ENCODE measurements at regions not wholly inside any gene's neighbourhood (a gene's known extent, or its start where the extent isn't known, plus 50 kb on each side); places are given as distances from the start of the nearest gene placed in this dataset.

DNA sequence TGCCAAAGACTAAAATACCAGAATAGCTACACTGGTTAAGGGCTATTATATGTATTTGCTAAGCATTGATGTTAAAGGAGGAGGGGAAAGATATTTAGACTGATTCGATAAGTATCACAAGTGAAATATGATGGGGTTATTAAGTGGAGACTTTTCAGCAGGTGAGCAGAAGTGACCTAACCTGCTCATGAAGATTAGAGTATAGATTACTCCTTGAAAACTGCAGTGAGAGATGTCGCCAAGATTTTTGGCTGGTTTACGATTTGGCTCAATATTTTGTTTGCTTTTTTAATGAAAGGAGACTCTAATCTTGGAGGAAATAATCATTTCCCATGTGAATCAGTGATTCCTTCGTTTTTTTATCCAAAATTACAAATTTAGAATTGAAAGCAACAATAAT is 1279.5 kb upstream of the TENM4 start:
- ChIA-PET POLR2A (no interaction called here), CTCF (interaction anchor here (0.6 kb wide), 2 partner anchors 570 to 1332 kb away, joined by 3 read pairs; no protein-coding TSS in a partner anchor)
- no TSS peak for BruUV-seq (replicated peaks)
- H3K9me3 Mint-ChIP-seq (ENCODE audit: unreplicated experiment), result no peaks in the 10 kb centered on the region
- intact Hi-C loops (cut with micrococcal nuclease), result loop anchor here (10.0 kb wide), 1 partner anchor 285 kb away; no protein-coding TSS in a partner anchor
- H3K27ac Mint-ChIP-seq (ENCODE audit: low read depth, unreplicated experiment), result no peak overlapping the region
- no peak for TF ChIP-seq CTCF (IDR thresholded peaks at IDR 0.05; ENCODE audit: unreplicated experiment)
- no peaks in the 10 kb centered on the region for H3K27me3 Mint-ChIP-seq (ENCODE audit: insufficient read depth, unreplicated experiment)
- peaks cover 7% of the 10 kb centered on the region for H3K4me1 Mint-ChIP-seq (ENCODE audit: insufficient read depth, unreplicated experiment)
- no peak for DNase-seq (ENCODE audit: unreplicated experiment)
- no peak overlapping the region for H3K4me3 Mint-ChIP-seq (ENCODE audit: unreplicated experiment)
- no peaks in the 10 kb centered on the region for H3K36me3 Mint-ChIP-seq (ENCODE audit: insufficient read depth, unreplicated experiment)

- ChIA-PET CTCF (no interaction called here), POLR2A (no interaction called here)
- intact Hi-C loops (cut with micrococcal nuclease), result no loop called here
- H3K27ac Mint-ChIP-seq (ENCODE audit: low read depth, unreplicated experiment), result no peak overlapping the region
- no peak for DNase-seq (ENCODE audit: unreplicated experiment)
- H3K9me3 Mint-ChIP-seq (ENCODE audit: unreplicated experiment), result no peaks in the 10 kb centered on the region
- no peaks in the 10 kb centered on the region for H3K27me3 Mint-ChIP-seq (ENCODE audit: insufficient read depth, unreplicated experiment)
- H3K36me3 Mint-ChIP-seq (ENCODE audit: insufficient read depth, unreplicated experiment), result no peaks in the 10 kb centered on the region
- BruUV-seq (replicated peaks), result no TSS peak
- TF ChIP-seq CTCF (IDR thresholded peaks at IDR 0.05; ENCODE audit: unreplicated experiment), result no peak
- peaks cover 7% of the 10 kb centered on the region for H3K4me1 Mint-ChIP-seq (ENCODE audit: insufficient read depth, unreplicated experiment)
- H3K4me3 Mint-ChIP-seq (ENCODE audit: unreplicated experiment), result no peak overlapping the region
Measured at GRCh38 chr11:80719292-80719646, 1278.4 kb upstream of the TENM4 start.

- DNase-seq (ENCODE audit: unreplicated experiment), result no peak
- H3K36me3 Mint-ChIP-seq (ENCODE audit: insufficient read depth, unreplicated experiment), result no peaks in the 10 kb centered on the region
- intact Hi-C loops (cut with micrococcal nuclease), result no loop called here
- no peaks in the 10 kb centered on the region for H3K27me3 Mint-ChIP-seq (ENCODE audit: insufficient read depth, unreplicated experiment)
- BruUV-seq (replicated peaks), result no TSS peak
- TF ChIP-seq CTCF (IDR thresholded peaks at IDR 0.05; ENCODE audit: unreplicated experiment), result no peak
- no peaks in the 10 kb centered on the region for H3K9me3 Mint-ChIP-seq (ENCODE audit: unreplicated experiment)
- POLR2A ChIA-PET, result interaction anchor here (0.7 kb wide), 1 partner anchor 1088 kb away, joined by 3 read pairs; no protein-coding TSS in a partner anchor
- CTCF ChIA-PET, result no interaction called here
- H3K27ac Mint-ChIP-seq (ENCODE audit: low read depth, unreplicated experiment), result no peak overlapping the region
- H3K4me1 Mint-ChIP-seq (ENCODE audit: insufficient read depth, unreplicated experiment), result peaks cover 7% of the 10 kb centered on the region
- H3K4me3 Mint-ChIP-seq (ENCODE audit: unreplicated experiment), result no peak overlapping the region
Measured at GRCh38 chr11:80718611-80719291, 1277.9 kb upstream of the TENM4 start.

GRCh38 chr11:80702264-80702663 is 1261.4 kb upstream of the TENM4 start:
- peak; percentile 27 for DNase-seq (ENCODE audit: unreplicated experiment)
- CTCF ChIA-PET, result interaction anchor here (0.6 to 0.7 kb wide), 3 partner anchors 154 to 1377 kb away, joined by 3 to 5 read pairs (median 4); no protein-coding TSS in a partner anchor

More at GRCh38 chr11:80702264-80702663, 1261.4 kb upstream of the TENM4 start:
- Mint-ChIP-seq H3K4me1 (ENCODE audit: insufficient read depth, unreplicated experiment) (peaks cover 40% of the 10 kb centered on the region), H3K27ac (ENCODE audit: low read depth, unreplicated experiment) (peak overlapping the region; percentile 7), H3K9me3 (ENCODE audit: unreplicated experiment) (no peaks in the 10 kb centered on the region), H3K27me3 (ENCODE audit: insufficient read depth, unreplicated experiment) (no peaks in the 10 kb centered on the region), H3K4me3 (ENCODE audit: unreplicated experiment) (no peak overlapping the region), H3K36me3 (ENCODE audit: insufficient read depth, unreplicated experiment) (no peaks in the 10 kb centered on the region)
- intact Hi-C loops (cut with micrococcal nuclease), result no loop called here
- POLR2A ChIA-PET, result interaction anchor here (1.0 to 1.3 kb wide), 2 partner anchors 25 to 539 kb away, joined by 3 read pairs; no protein-coding TSS in a partner anchor
- no peak for TF ChIP-seq CTCF (IDR thresholded peaks at IDR 0.05; ENCODE audit: unreplicated experiment)
- BruUV-seq (replicated peaks), result no TSS peak

Data from MCF 10A (cell line).